ENCODE measurements at regions not wholly inside any gene's neighbourhood (a gene's known extent, or its start where the extent isn't known, plus 50 kb on each side); places are given as distances from the start of the nearest gene placed in this dataset.

GRCh38 chr3:43199645-43200306 lies 86.6 kb upstream of the SNRK start:
- TF ChIP-seq POLR2A (IDR thresholded peaks at IDR 0.05; ENCODE audit: low read depth, low read length) (no peak), POLR2AphosphoS5 (IDR thresholded peaks at IDR 0.05; ENCODE audit: low read depth, low read length) (no peak), SPI1 (IDR thresholded peaks at IDR 0.05; ENCODE audit: low read depth, low read length) (no peak)
